HG03097 (cell line): ENCODE measurements at regions not wholly inside any gene's neighbourhood (a gene's known extent, or its start where the extent isn't known, plus 50 kb on each side); places are given as distances from the start of the nearest gene placed in this dataset.
"Not testable (repeated sequence)": the region's sequence is repeated elsewhere in the genome, so short reads cannot be mapped to it uniquely, and the experiment has no call there.

ENCODE experiments used
- ATAC-seq: cut with Tn5 transposase; IDR thresholded peaks from one replicate; pipeline ENCODE4 v1.9.1; 2021; ENCODE audit not compliant: unreplicated experiment, low FRiP score

- ATAC-seq = no peak
Observed at GRCh38 chr12:91706466-91706865, 439.2 kb downstream of the BTG1 start.

GRCh38 chr12:91704446-91704845 lies 441.2 kb downstream of the BTG1 start:
- no peak for ATAC-seq

- ATAC-seq = no peak
Observed at GRCh38 chr12:91703491-91704283, 442.0 kb downstream of the BTG1 start.

GRCh38 chr12:91702843-91703425 lies 442.7 kb downstream of the BTG1 start:
- ATAC-seq = no peak

GRCh38 chr12:91695964-91696363 lies 449.7 kb downstream of the BTG1 start:
- ATAC-seq = no peak

- not testable (repeated sequence) for ATAC-seq
Observed at GRCh38 chr12:91695406-91695805, 450.2 kb downstream of the BTG1 start.

- no peak for ATAC-seq
Observed at GRCh38 chr12:91690531-91690930, 455.1 kb downstream of the BTG1 start.

GRCh38 chr12:91687052-91688017 lies 458.3 kb downstream of the BTG1 start:
- ATAC-seq = no peak

GRCh38 chr12:91685917-91686316 lies 459.7 kb downstream of the BTG1 start:
- no peak for ATAC-seq

GRCh38 chr12:91681751-91682150 lies 463.9 kb downstream of the BTG1 start:
- no peak for ATAC-seq

- ATAC-seq = no peak
Observed at GRCh38 chr12:91680864-91681263, 464.8 kb downstream of the BTG1 start.

GRCh38 chr12:91677556-91677955 lies 468.1 kb downstream of the BTG1 start:
- ATAC-seq = no peak

GRCh38 chr12:91675401-91675800 lies 470.2 kb downstream of the BTG1 start:
- ATAC-seq = no peak

- no peak for ATAC-seq
Observed at GRCh38 chr12:91672130-91672529, 473.5 kb downstream of the BTG1 start.

GRCh38 chr12:91667694-91668093 lies 478.0 kb downstream of the BTG1 start:
- ATAC-seq = no peak

GRCh38 chr12:91663744-91664143 lies 481.1 kb upstream of the DCN start:
- ATAC-seq = no peak

GRCh38 chr12:91663310-91663709 lies 480.7 kb upstream of the DCN start:
- ATAC-seq = no peak

GRCh38 chr12:91662021-91662420 lies 479.4 kb upstream of the DCN start:
- ATAC-seq = no peak

GRCh38 chr12:91657032-91657431 lies 474.4 kb upstream of the DCN start:
- ATAC-seq = no peak

GRCh38 chr12:91655966-91656365 lies 473.3 kb upstream of the DCN start:
- no peak for ATAC-seq

GRCh38 chr12:91654087-91654486 lies 471.5 kb upstream of the DCN start:
- ATAC-seq = no peak
